GM18511 (cell line): ENCODE measurements at regions not wholly inside any gene's neighbourhood (a gene's known extent, or its start where the extent isn't known, plus 50 kb on each side); places are given as distances from the start of the nearest gene placed in this dataset.

ENCODE experiments used
- ATAC-seq: cut with Tn5 transposase; IDR thresholded peaks from one replicate; pipeline ENCODE4 v1.9.1; 2021; ENCODE audit warnings: mild to moderate bottlenecking, moderate library complexity; ENCODE audit not compliant: unreplicated experiment

- ATAC-seq: no peak
Measured at GRCh38 chr10:42932735-42933447, 144.0 kb upstream of the RET start.

- no peak for ATAC-seq
Measured at GRCh38 chr10:42933448-42934340, 143.2 kb upstream of the RET start.

- ATAC-seq: no peak
Measured at GRCh38 chr10:42934351-42934811, 142.5 kb upstream of the RET start.

- ATAC-seq: no peak
Measured at GRCh38 chr10:42934842-42935241, 142.0 kb upstream of the RET start.

GRCh38 chr10:42935466-42935865 is 141.4 kb upstream of the RET start:
- no peak for ATAC-seq

- ATAC-seq: no peak
Measured at GRCh38 chr10:42936580-42936979, 140.3 kb upstream of the RET start.

GRCh38 chr10:42937048-42937447 is 139.8 kb upstream of the RET start:
- no peak for ATAC-seq

GRCh38 chr10:42937649-42938180 is 139.2 kb upstream of the RET start:
- no peak for ATAC-seq

GRCh38 chr10:42938351-42938750 is 138.5 kb upstream of the RET start:
- no peak for ATAC-seq

GRCh38 chr10:42939237-42939636 is 137.6 kb upstream of the RET start:
- ATAC-seq: no peak

GRCh38 chr10:42939685-42940366 is 137.0 kb upstream of the RET start:
- no peak for ATAC-seq

- no peak for ATAC-seq
Measured at GRCh38 chr10:42940487-42941294, 136.2 kb upstream of the RET start.

- no peak for ATAC-seq
Measured at GRCh38 chr10:42941295-42941644, 135.6 kb upstream of the RET start.

- no peak for ATAC-seq
Measured at GRCh38 chr10:42941790-42942189, 135.1 kb upstream of the RET start.

- no peak for ATAC-seq
Measured at GRCh38 chr10:42942279-42942950, 134.5 kb upstream of the RET start.

- no peak for ATAC-seq
Measured at GRCh38 chr10:42943025-42943818, 133.6 kb upstream of the RET start.

GRCh38 chr10:42948040-42948439 is 128.8 kb upstream of the RET start:
- ATAC-seq: no peak

GRCh38 chr10:42949287-42949686 is 127.6 kb upstream of the RET start:
- ATAC-seq: no peak
